GM12872 (cell line): ENCODE measurements at regions not wholly inside any gene's neighbourhood (a gene's known extent, or its start where the extent isn't known, plus 50 kb on each side); places are given as distances from the start of the nearest gene placed in this dataset.

Experiments used
- CTCF ChIP-seq: IDR thresholded peaks from 3 replicates; pipeline ENCODE4 v1.5.1; 2011; ENCODE audit warnings: low read depth, mild to moderate bottlenecking, low read length, moderate library complexity; ENCODE audit not compliant: insufficient read depth

GRCh38 chr14:38502239-38502638 lies 246.3 kb upstream of the CLEC14A start:
- no peak for TF ChIP-seq CTCF

GRCh38 chr14:38500125-38500524 lies 244.2 kb upstream of the CLEC14A start:
- TF ChIP-seq CTCF = no peak

- TF ChIP-seq CTCF = no peak
These were observed 240.2 kb upstream of the CLEC14A start for GRCh38 chr14:38496092-38496491.

GRCh38 chr14:38490273-38490672 lies 234.4 kb upstream of the CLEC14A start:
- TF ChIP-seq CTCF = no peak

- no peak for TF ChIP-seq CTCF
These were observed 229.1 kb upstream of the CLEC14A start for GRCh38 chr14:38485026-38485425.

- no peak for TF ChIP-seq CTCF
These were observed 226.2 kb upstream of the CLEC14A start for GRCh38 chr14:38481952-38482678.

DNA sequence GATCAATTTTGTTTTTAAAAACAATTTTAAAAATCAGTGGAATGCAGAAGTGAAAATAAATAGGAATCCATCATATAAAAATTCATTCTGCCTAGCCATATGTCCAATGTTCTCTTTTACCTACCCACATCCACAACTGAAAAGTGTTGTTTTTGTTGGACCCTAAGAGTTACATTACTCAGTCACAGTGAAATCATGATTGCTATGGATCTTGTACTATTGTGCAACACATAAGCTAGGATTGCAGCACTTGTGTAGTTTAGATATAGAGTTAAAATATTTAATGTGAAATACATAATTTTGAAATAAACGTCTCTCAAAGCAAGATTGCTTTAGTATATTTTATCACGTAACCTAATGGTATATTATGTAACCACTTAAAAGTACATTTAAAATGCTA lies 213.3 kb upstream of the CLEC14A start:
- TF ChIP-seq CTCF = no peak

- no peak for TF ChIP-seq CTCF
These were observed 186.3 kb upstream of the CLEC14A start for GRCh38 chr14:38442208-38442607.
